ENCODE measurements at regions not wholly inside any gene's neighbourhood (a gene's known extent, or its start where the extent isn't known, plus 50 kb on each side); places are given as distances from the start of the nearest gene placed in this dataset.

DNA sequence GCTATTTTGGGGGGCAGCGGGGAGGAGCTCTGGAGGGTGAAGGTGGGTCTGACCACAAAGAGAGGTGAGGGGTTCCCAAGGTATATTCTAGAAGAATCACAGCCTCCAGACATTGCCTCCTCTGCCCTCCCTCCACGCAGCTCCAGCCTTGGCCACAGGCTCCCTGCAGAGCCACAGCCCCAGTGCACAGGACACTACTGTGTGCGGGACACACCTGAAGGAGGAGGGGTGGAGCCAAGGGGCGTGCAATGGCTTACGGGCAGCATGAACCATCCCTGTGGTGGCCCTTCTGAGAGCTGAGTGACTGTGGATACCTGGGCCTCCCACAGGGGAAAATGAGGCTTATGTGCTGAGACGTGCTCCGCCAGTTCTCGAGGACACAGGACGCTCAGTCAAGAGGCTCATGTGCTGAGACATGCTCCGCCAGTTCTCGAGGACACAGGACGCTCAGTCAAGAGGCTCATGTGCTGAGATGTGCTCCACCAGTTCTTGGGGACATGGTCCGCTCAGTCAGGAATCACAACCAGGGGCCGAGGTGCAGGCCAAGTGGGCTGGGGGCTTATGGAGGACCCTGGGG is 417.3 kb downstream of the SHANK2 start:
- H3K18ac ChIP-seq (ENCODE audit: insufficient read length, low read depth, low read length): no peak overlapping the region
- peaks cover 5% of the 10 kb centered on the region for H4K20me1 ChIP-seq (ENCODE audit: control insufficient read depth, insufficient read depth, insufficient read length)
- no peak overlapping the region for H2BK20ac ChIP-seq (ENCODE audit: low read depth, low read length, poor library complexity, severe bottlenecking)
- no peaks in the 10 kb centered on the region for H3K79me1 ChIP-seq (ENCODE audit: insufficient read depth, low read depth, low read length, poor library complexity, severe bottlenecking)
- DNase-seq: no peak
- no CpG with 5 or more reads among the region's 14 CpGs for WGBS (ENCODE audit: extremely low coverage, insufficient read length, low lambda C conversion rate)
- H3K23me2 ChIP-seq (ENCODE audit: insufficient read length, low read depth, low read length, poor library complexity, severe bottlenecking): no peaks in the 10 kb centered on the region
- no peak overlapping the region for H2BK12ac ChIP-seq (ENCODE audit: insufficient read length, low read depth, low read length)
- no peak overlapping the region for H3K56ac ChIP-seq (ENCODE audit: insufficient read length, low read depth, low read length)
- Mint-ChIP-seq H3K27me3 (ENCODE audit: low read depth) (peaks cover 1% of the 10 kb centered on the region; the same call in 1 of the 2 replicates), H3K36me3 (ENCODE audit: insufficient read depth in 1 of 3, low read depth in 3 of 3) (peaks cover 0 to 9% (median 5%) of the 10 kb centered on the region in 3 experiments; a peak in 4 of 7 replicates), H3K4me1 (peaks cover 35 to 53% of the 10 kb centered on the region in 2 experiments), H3K27ac (peak overlapping the region; percentile 79 to 90 (median 88); a peak in 5 of 7 replicates), H3K4me3 (peak overlapping the region in 1 of 2 experiments; percentile 36; a peak in 1 of 5 replicates), H3K9me3 (peaks cover 0 to 5% of the 10 kb centered on the region in 2 experiments; a peak in 2 of 5 replicates)
- H3K23ac ChIP-seq (ENCODE audit: insufficient read length, low read depth, low read length): no peak overlapping the region
- H3K4me1 ChIP-seq (ENCODE audit: insufficient read depth, low read length): peaks cover 2% of the 10 kb centered on the region; the same call in 1 of the 2 replicates
- no peak overlapping the region; the same call in 1 of the 2 replicates for H3K14ac ChIP-seq (ENCODE audit: insufficient read depth, low read length)
- no peak overlapping the region for H3T11ph ChIP-seq (ENCODE audit: low read length)
- no peak overlapping the region for H3K9ac ChIP-seq (ENCODE audit: extremely low read depth, insufficient read length, low read length)
- no peak overlapping the region for H2BK120ac ChIP-seq (ENCODE audit: low read depth, low read length, poor library complexity, severe bottlenecking)
- no peak overlapping the region for H3K4ac ChIP-seq (ENCODE audit: low read depth, low read length)
- H4K8ac ChIP-seq (replicated peaks; ENCODE audit: insufficient read length, low read depth, low read length): no peak overlapping the region
- no peaks in the 10 kb centered on the region for H3K9me3 ChIP-seq (ENCODE audit: control insufficient read depth, low read depth, low read length)
- H4K5ac ChIP-seq (ENCODE audit: insufficient read length, low read depth, low read length): no peak overlapping the region
- no peak overlapping the region for H2BK5ac ChIP-seq (ENCODE audit: insufficient read length, low read length)
- no peak overlapping the region for H2BK15ac ChIP-seq (ENCODE audit: low read depth, low read length)
- TF ChIP-seq, protein P1, sequence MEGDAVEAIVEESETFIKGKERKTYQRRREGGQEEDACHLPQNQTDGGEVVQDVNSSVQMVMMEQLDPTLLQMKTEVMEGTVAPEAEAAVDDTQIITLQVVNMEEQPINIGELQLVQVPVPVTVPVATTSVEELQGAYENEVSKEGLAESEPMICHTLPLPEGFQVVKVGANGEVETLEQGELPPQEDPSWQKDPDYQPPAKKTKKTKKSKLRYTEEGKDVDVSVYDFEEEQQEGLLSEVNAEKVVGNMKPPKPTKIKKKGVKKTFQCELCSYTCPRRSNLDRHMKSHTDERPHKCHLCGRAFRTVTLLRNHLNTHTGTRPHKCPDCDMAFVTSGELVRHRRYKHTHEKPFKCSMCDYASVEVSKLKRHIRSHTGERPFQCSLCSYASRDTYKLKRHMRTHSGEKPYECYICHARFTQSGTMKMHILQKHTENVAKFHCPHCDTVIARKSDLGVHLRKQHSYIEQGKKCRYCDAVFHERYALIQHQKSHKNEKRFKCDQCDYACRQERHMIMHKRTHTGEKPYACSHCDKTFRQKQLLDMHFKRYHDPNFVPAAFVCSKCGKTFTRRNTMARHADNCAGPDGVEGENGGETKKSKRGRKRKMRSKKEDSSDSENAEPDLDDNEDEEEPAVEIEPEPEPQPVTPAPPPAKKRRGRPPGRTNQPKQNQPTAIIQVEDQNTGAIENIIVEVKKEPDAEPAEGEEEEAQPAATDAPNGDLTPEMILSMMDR (conservative IDR thresholded peaks at IDR 0.05): no peak
- no peak overlapping the region for H3K4me2 ChIP-seq (ENCODE audit: insufficient read depth, insufficient read length, low read length)
- no peaks in the 10 kb centered on the region for H3K79me2 ChIP-seq (ENCODE audit: insufficient read depth, low read length)
- no peak overlapping the region for H4K91ac ChIP-seq (ENCODE audit: insufficient read length, low read depth, low read length)
- H2AK5ac ChIP-seq (ENCODE audit: insufficient read length, low read length): no peak overlapping the region
- H3K27ac ChIP-seq (ENCODE audit: insufficient read length, low read depth, low read length): no peak overlapping the region
- H3K27me3 ChIP-seq (ENCODE audit: insufficient read depth, low read length): no peaks in the 10 kb centered on the region
- no peak overlapping the region for H2AFZ ChIP-seq (ENCODE audit: low read length)
